ENCODE measurements at regions not wholly inside any gene's neighbourhood (a gene's known extent, or its start where the extent isn't known, plus 50 kb on each side); places are given as distances from the start of the nearest gene placed in this dataset.

DNA sequence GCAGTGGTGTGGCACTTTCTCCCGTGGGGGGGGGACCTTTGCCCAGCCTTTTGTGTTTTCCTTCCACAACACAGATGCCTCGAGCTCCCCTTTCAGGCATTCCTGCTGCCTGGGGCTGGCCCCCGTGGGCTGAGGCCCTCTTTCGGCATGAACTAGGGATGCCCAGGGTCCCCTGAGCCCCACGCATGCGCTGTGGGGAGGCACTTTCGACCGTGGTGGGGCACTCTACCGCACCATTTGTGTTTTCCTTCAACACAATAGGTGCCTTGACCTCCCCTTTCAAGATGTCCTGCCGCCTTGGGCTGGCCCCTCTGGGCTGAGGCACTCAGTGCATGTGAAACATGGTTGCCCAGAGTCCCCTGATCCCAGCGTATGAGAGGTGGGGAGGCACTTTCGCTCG is 363.7 kb downstream of the ALG10 start:
- no peak for DNase-seq

DNA sequence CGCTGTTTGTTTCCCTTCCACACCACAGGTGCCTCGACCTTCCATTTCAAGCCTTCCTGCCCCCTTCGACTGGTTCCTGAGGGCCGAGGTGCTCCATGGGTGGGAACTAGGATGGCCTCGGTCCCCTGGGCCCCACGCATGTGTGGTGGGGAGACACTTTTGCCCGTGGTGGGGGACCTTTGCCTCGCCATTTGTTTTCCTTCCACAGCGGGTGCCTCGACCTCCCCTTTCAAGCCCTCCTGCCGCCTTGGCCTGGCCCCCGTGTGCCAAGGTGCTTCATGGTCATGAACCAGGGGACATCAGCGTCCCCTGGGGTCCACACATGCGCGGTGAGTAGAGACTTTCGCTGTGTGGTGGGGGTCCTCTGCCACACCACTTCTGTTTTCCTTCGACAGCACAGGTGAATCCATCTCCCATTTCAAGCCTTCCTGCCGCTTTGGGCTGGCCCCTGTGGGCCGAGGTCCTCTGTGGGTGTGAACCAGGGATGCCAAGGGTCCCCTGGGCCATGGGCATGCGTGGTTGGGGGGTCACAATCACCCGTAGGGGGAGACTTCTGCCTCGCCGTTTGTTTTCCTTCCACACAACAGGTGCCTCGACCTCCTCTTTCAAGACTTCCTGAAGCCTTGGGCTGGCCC is 364.4 kb downstream of the ALG10 start:
- DNase-seq: no peak

- no peak for DNase-seq
Measured at GRCh38 chr12:34387711-34388635, 365.7 kb downstream of the ALG10 start.

DNA sequence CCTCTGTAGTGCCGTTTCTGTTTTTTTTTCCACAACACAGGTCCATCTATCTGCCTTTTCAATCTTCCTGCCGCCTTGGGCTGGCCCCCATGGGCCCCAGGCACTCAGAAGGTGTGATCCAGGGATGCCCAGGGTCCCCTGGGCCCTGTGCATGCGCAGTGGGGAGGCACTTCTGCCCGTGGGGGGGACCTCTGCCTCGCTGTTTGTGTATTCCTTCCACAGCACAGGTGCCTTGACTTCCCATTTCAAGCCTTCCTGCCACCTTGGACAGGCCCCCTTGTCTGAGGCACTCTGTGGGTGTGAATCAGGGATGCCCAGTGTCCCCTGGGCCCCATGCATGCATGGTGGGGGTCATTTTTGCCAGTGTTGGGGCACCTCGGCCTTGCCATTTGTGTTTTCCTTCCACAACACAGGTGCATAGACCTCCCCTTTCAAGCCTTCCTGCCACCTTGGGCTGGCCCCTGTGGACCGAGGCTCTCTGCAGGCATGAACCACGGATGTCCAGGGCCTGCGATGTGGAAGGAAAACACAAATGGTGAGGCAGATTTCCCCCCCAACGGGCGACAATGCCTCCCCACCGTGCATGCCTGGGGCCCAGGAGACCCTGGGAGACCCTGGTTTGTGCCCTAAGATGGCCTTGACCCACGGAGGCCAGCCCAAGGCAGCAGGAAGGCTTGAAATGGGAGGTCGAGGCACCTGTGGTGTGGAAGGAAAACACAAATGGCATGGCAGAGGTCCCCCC is 366.5 kb downstream of the ALG10 start:
- no peak for DNase-seq

- no peak for DNase-seq
Measured at GRCh38 chr12:34389378-34390170, 367.3 kb downstream of the ALG10 start.

- DNase-seq: no peak
Measured at GRCh38 chr12:34390171-34390841, 368.0 kb downstream of the ALG10 start.

DNA sequence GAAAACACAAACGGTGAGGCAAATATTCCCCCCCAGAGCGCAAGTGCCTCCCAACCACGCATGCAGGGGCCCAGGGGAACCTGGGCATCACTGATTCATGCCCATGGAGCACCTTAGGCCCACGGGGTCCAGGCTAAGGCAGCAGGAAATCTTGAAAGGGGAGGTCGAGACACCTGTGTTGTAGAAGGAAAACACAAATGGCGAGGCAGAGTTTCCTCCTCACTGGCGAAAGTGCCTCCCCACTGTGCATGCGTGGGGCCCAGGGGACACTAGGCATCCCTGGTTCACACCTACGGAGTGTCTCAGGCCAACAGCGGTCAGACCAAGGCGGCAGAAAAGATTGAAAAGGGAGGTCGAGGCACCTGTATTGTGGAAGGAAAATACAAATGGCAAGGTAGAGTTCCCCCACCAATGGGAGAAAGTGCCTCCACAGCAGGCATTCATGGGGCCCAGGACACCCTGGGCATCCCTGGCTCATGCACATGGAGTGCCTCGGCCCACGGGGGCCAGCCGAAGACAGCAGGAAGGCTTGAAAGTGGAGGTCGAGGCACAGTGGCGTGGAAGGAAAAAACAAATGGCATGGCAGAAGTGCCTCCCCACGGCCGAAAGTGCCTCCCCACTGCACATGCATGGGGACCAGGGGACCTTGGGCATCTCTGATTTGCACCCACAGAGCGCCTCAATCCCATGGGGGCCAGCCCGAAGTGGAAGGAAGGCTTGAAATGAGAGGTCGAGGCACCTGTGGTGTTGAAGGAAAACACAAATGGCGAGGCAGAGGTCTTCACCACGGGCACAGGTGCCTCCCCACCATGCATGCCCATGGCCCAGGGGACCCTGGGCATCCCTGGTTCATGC is 368.8 kb downstream of the ALG10 start:
- no peak for DNase-seq

DNA sequence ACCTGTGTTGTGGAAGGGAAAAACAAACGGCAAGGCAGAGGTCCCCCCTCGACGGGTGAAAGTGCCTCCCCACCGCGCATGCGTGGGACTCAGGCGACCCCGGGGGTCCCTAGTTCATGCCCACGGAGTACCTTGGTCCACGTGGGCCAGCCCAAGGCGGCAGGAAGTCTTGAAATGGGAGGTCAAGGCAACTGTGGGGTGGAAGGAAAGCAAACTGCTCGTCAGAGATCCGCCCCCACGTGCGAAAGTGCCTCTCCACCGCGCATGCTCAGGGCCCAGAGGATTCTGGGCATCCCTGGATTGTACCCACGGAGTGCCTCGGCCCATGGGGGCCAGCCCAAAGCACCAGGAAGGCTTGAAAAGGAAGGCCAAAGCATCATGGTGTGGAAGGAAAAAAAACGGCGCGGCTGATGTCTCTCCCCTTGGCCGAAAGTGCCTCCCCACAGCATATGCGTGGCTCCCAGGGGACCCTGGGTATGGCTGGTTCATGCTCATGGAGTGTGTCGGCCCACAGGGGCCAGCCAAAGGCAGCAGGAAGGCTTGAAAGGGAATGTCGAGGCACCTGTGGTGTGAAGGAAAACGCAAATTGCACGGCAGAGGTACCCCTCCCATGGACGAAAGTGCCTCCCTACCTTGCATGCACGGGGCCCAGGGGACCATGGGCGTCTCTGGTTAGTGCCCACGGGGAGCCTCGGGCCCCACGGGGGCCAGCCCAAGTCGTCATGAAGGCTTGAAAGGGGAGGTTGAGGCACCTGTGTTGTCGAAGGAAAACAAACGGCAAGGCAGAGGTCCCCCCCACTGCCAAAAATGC is 369.7 kb downstream of the ALG10 start:
- no peak for DNase-seq

DNA sequence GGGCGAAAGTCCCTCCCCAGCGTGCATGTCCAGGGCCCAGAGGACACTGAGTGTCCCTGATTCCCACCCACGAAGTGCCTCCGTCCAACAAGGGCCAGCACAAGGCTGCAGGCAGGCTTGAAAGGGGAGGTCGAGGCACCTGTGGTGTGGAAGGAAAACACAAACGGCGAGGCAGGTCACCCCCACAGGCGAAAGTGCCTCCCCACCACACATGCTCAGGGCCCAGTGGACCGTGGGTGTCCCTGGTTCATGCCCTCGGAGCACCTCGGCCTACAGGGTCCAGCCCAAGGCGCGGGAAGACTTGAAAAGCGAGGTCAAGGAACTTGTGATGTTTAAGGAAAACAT is 370.4 kb downstream of the ALG10 start:
- no peak for DNase-seq

DNA sequence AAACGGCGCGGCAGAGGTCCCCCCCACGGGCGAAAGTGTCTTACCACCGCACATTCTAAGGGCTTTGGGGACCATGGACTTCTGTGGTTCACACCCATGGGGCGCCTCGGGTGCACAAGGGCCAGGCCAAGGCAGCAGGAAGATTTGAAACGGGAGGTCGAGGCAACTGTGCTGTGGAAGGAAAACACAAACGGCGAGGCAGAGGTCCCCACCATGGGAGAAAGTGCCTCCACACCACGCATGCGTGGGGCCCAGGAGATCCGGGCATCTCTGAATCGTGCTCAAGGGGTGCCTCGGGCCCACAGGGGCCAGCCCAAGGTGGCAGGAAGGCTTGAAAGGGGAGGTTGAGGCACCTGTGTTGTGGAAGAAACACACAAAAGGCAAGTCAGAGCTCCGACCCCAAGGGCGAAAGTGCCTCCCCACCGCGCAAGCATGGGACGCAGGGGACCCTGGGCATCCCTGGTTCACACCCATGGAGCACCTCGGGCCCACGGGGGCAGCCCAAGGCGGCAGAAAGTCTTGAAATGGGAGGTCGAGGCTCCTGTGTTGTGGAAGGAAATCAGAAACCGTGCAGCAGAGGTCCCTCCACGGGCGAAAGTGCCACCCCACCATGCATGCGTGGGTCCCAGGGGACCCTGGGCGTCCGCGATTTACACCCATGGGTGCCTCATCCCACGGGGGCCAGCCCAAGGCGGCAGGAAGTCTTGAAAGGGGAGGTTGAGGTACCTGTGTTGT is 371.0 kb downstream of the ALG10 start:
- DNase-seq: no peak

DNA sequence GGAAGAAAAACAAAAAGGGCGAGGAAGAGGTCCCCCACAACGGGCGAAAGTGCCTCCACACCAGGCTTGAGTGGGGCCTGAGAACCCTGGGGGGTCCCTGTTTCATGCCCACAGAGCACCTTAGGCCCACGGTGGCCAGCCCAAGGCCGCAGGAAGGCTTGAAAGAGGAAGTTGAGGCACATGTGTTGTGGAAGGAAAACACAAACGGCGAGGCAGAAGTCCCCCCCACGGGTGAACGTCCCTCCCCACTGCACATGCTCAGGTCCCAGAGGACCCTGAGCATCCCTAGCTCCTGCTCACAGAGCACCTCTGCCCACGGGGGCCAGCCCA is 371.5 kb downstream of the ALG10 start:
- DNase-seq: no peak

DNA sequence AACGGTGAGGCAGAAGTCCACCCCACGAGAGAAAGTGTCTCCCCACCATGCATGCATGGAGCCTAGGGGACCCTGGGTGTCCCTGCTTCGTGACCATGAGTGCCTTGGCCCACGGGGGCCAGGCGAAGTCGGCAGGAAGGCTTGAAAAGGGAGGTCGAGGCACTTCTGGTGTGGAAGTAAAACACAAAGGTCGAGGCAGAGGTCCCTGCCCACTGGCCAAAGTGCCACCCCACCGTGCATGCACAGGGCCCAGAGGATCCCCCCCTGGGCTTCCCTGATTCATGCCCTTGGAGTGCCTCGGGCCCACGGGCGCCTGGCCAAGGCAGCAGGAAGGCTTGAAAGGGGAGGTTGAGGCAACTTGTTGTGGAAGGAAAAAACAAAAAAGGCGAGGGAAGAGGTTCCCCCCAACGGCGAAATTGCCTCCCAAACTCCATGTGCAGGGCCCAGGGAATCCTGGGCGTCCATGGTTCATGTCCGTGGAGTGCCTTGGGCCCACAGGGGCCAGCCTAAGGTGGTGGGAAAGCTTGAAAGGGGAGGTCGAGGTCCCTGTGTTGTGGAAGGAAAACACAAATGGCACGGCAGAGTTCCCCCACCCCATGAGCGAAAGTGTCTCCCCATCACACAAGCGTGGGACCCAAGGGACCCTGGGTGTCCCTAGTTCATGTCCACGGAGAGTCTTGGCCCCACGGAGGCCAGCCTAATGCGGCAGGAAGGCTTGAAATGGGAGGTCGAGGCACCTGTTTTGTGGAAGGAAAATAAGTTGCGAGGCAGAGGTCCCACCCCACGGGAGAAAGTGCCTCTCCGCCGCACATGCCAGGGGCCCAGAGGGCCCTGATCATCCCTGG is 372.1 kb downstream of the ALG10 start:
- no peak for DNase-seq

- no peak for DNase-seq
Measured at GRCh38 chr12:34395056-34396005, 373.0 kb downstream of the ALG10 start.

GRCh38 chr12:34396006-34396860 is 373.9 kb downstream of the ALG10 start:
- DNase-seq: no peak

DNA sequence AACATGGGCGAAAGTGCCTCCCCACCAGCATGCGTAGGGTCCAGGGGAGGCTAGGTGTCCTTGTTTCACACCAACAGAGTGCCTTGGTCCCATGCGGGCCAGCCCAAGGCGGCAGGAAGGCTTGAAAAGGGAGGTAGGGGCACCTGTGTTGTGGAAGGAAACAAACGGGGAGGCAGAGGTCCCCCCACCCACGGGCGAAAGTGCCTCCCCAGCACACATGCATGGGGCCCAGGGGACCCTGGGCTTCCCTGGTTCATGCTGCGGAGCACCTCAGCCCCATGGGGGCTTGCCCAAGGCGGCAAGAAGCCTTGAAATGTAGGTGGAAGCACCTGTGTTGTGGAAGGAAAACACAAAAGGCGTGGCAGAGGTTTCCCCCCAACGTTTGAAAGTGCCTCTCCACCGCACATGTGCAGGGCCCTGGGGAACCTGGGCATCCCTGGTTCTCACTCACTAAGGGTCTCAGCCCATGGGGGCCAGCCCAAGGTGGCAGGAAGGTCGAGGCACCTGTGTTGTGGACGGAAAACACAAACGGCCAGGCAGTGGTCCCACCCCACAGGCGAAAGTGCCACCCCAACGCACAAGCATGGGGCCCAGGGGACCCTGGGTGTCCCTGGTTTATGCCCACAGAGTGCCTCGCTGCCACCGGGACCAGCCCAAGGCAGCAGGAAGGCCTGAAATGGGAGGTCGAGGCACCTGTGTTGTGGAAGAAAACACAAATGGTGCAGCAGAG is 374.7 kb downstream of the ALG10 start:
- DNase-seq: no peak
